ENCODE measurements at regions not wholly inside any gene's neighbourhood (a gene's known extent, or its start where the extent isn't known, plus 50 kb on each side); places are given as distances from the start of the nearest gene placed in this dataset.

- no peak for TF ChIP-seq CTCF (IDR thresholded peaks at IDR 0.05; ENCODE audit: insufficient read depth, low read depth, low read length, missing control alignments)
- H3K4me3 ChIP-seq (ENCODE audit: low read length): no peak overlapping the region
- DNase-seq (ENCODE audit: low read depth): peak; percentile 64
Measured at GRCh38 chr4:130172156-130172555, 1076.2 kb downstream of the C4orf33 start.

GRCh38 chr4:130178106-130178505 is 1082.2 kb downstream of the C4orf33 start:
- H3K4me3 ChIP-seq (ENCODE audit: low read length): no peak overlapping the region
- no peak for DNase-seq (ENCODE audit: low read depth)
- no peak for TF ChIP-seq CTCF (IDR thresholded peaks at IDR 0.05; ENCODE audit: insufficient read depth, low read depth, low read length, missing control alignments)

- peak; percentile 34 for DNase-seq (ENCODE audit: low read depth)
- TF ChIP-seq CTCF (IDR thresholded peaks at IDR 0.05; ENCODE audit: insufficient read depth, low read depth, low read length, missing control alignments): no peak
- no peak overlapping the region for H3K4me3 ChIP-seq (ENCODE audit: low read length)
Measured at GRCh38 chr4:130183096-130183495, 1087.1 kb downstream of the C4orf33 start.

- DNase-seq (ENCODE audit: low read depth): no peak
- no peak overlapping the region for H3K4me3 ChIP-seq (ENCODE audit: low read length)
- no peak for TF ChIP-seq CTCF (IDR thresholded peaks at IDR 0.05; ENCODE audit: insufficient read depth, low read depth, low read length, missing control alignments)
Measured at GRCh38 chr4:130183766-130184165, 1087.8 kb downstream of the C4orf33 start.

- H3K4me3 ChIP-seq (ENCODE audit: low read length): no peak overlapping the region
- DNase-seq (ENCODE audit: low read depth): no peak
- no peak for TF ChIP-seq CTCF (IDR thresholded peaks at IDR 0.05; ENCODE audit: insufficient read depth, low read depth, low read length, missing control alignments)
Measured at GRCh38 chr4:130185123-130185522, 1089.2 kb downstream of the C4orf33 start.

- no peak for TF ChIP-seq CTCF (IDR thresholded peaks at IDR 0.05; ENCODE audit: insufficient read depth, low read depth, low read length, missing control alignments)
- H3K4me3 ChIP-seq (ENCODE audit: low read length): no peak overlapping the region
- DNase-seq (ENCODE audit: low read depth): no peak
Measured at GRCh38 chr4:130186931-130187330, 1091.0 kb downstream of the C4orf33 start.

- no peak for DNase-seq (ENCODE audit: low read depth)
- no peak for TF ChIP-seq CTCF (IDR thresholded peaks at IDR 0.05; ENCODE audit: insufficient read depth, low read depth, low read length, missing control alignments)
- H3K4me3 ChIP-seq (ENCODE audit: low read length): no peak overlapping the region
Measured at GRCh38 chr4:130187587-130187986, 1091.6 kb downstream of the C4orf33 start.
